ENCODE measurements at regions not wholly inside any gene's neighbourhood (a gene's known extent, or its start where the extent isn't known, plus 50 kb on each side); places are given as distances from the start of the nearest gene placed in this dataset.

DNA sequence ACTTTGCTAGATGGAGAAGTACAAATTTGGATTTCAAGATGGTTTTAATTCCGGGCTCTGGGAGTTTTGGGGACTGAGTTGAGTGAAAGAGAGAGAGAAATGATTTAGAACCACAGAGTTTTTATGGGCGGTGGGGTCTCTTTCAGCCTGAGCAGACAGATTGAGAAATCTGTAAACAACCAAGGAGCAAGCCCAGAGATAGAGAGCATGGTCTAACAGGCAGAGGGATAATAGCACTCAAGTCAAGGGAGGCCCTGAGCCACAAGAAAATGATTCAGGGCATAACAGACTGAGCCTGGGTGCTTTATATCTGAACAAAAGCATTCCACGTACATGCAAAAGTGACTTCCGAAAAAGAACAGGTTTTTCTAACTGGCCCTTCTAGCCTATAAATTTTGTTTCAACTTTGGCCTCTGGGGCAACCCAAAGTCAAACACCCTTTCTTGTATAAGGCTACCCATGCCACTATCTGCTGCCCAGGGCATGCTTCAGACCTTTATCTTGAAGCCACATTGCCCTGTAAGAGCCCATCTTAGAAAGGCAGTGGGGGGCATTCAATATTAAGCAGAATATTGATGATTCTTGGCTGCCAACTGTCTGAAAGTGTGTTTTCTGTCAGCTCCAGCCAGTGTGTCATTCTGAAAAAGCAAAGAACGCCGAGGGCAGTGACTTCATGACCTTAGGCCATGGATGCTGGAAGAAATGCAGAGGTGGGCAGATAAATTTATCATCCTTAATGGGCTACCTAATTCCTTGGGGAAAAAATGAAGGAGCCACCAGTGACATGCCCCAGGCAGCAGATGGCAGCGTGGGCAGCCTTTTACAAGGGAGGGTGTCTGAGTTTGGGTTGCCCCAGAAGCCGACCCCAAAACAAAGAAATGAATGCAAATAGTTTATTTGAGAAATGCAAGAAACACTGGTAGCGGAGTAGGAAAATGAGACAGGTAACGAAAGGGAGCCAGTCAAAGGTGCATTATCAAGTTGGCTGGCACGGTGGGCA is 637.6 kb downstream of the MID1IP1 start:
- TF ChIP-seq, protein P1, sequence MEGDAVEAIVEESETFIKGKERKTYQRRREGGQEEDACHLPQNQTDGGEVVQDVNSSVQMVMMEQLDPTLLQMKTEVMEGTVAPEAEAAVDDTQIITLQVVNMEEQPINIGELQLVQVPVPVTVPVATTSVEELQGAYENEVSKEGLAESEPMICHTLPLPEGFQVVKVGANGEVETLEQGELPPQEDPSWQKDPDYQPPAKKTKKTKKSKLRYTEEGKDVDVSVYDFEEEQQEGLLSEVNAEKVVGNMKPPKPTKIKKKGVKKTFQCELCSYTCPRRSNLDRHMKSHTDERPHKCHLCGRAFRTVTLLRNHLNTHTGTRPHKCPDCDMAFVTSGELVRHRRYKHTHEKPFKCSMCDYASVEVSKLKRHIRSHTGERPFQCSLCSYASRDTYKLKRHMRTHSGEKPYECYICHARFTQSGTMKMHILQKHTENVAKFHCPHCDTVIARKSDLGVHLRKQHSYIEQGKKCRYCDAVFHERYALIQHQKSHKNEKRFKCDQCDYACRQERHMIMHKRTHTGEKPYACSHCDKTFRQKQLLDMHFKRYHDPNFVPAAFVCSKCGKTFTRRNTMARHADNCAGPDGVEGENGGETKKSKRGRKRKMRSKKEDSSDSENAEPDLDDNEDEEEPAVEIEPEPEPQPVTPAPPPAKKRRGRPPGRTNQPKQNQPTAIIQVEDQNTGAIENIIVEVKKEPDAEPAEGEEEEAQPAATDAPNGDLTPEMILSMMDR (IDR thresholded peaks at IDR 0.05): no peak
- DNase-seq (ENCODE audit: low spot score): no peak
- ATAC-seq (ENCODE audit: low FRiP score): no peak

GRCh38 chrX:39439906-39440798 is 638.9 kb downstream of the MID1IP1 start:
- DNase-seq (ENCODE audit: low spot score) (no peak), ATAC-seq (ENCODE audit: low FRiP score) (no peak)
- TF ChIP-seq, protein P1 (IDR thresholded peaks at IDR 0.05): no peak

DNA sequence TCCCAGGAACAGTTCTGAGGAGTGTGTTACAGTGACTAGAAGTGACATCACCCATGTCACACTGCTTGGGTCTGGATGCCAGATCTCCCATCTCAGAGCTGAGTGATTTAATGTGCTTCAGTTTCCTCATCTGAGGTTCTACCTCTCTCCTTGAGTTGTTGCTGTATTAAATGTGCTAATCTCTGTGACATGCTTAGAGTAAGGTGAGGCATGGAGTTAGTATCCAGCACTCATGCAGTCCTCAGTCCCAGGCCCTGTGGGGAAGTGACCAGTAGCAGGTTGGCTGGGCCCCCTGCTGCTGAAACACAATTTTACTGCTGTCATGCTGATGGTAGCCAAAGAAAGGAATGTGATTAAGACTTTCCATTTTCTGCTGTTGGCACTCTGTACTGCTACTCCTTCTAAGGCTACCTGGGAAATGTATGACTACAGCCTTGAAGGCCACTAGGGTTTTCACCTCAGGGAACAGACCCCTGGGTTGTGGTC is 639.6 kb downstream of the MID1IP1 start:
- DNase-seq (ENCODE audit: low spot score) (no peak), ATAC-seq (ENCODE audit: low FRiP score) (no peak)
- TF ChIP-seq, protein P1 (IDR thresholded peaks at IDR 0.05): no peak

DNA sequence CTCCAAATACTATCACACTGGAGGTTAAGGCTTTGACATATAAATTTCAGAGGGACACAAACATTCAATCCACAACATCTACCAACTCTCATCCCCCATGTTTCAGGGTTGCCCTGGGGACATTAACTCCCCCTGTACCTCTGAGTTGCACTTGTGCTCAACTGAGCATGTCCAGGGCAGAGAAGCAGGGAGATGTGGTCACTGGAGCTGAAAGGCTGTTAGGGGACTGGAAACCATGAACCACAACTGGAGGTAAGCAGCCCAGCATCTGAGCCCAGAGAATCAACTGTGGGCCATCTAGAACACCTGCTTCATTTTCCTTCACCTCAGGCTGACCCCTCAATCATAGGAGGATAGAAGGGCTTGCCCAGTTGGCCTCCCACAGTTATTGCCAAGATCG is 641.1 kb downstream of the MID1IP1 start:
- TF ChIP-seq, protein P1 (IDR thresholded peaks at IDR 0.05): no peak
- ATAC-seq (ENCODE audit: low FRiP score): no peak
- DNase-seq (ENCODE audit: low spot score): no peak

DNA sequence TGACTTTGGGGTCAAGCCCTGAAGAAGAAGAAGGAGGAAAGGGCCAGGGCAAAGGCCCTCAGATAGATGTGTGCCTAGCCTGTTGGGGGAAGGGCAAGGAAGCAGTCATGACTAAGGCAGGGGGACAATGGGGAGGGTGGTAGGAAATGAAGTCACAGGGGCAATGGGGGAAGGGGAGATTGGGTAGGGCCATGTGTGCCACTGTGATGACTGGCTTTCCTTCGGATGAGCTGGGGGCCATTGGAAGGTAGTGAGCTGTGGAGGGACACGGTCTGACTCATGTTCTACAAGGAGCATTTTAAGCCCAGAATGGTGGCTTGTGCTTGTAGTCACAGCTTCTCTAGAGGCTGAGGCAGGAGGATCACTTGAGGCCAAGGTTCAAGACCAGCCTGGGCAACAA is 642.0 kb downstream of the MID1IP1 start:
- ATAC-seq (ENCODE audit: low FRiP score) (no peak), DNase-seq (ENCODE audit: low spot score) (no peak)
- TF ChIP-seq, protein P1 (IDR thresholded peaks at IDR 0.05): no peak

DNA sequence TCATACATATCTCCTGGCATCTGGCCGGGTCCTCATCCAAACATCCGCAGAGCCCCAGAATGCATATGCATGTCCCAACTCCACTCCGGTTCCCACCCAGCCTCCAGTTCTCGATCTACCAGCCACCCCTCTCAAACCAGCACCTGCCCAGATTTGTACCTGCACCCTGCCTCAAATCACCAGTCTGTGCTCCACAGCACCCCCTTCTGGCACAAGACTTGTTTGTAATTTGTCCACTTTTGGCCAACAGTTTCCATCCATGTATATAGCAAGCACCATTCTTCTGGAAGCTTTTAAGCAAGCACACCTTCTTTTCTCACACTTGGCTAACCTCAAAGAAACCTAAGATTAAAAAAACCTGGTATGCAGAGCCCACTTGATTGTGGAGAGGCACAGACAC is 644.1 kb downstream of the MID1IP1 start:
- TF ChIP-seq, protein P1 (IDR thresholded peaks at IDR 0.05): no peak
- DNase-seq (ENCODE audit: low spot score): peak; percentile 31
- no peak for ATAC-seq (ENCODE audit: low FRiP score)
